ENCODE measurements at regions not wholly inside any gene's neighbourhood (a gene's known extent, or its start where the extent isn't known, plus 50 kb on each side); places are given as distances from the start of the nearest gene placed in this dataset.

DNA sequence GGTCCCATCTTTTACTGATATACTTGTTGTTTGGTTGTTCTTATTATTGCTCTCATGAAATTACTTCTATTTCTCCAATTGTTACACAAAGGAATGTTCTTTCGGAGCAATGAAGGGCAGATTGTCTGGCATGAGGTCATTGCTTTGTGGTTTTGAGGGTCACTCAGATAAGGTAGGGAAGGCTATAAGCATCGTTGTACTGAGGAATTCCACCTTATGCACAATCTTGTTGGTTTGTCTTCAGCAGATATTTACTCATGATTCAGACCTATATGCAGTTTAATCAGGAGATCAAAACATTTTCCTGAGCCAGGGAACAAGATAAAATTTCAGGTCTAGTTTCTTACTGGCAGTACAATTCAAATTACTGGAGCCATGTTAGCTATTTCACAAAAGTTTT lies 163.0 kb upstream of the SPHKAP start:
- TF ChIP-seq POLR2AphosphoS5 (IDR thresholded peaks at IDR 0.05) (no peak), EP300 (IDR thresholded peaks at IDR 0.05) (no peak), POLR2A (IDR thresholded peaks at IDR 0.05; ENCODE audit: low read depth) (no peak)
- TF ChIP-seq, protein P1, sequence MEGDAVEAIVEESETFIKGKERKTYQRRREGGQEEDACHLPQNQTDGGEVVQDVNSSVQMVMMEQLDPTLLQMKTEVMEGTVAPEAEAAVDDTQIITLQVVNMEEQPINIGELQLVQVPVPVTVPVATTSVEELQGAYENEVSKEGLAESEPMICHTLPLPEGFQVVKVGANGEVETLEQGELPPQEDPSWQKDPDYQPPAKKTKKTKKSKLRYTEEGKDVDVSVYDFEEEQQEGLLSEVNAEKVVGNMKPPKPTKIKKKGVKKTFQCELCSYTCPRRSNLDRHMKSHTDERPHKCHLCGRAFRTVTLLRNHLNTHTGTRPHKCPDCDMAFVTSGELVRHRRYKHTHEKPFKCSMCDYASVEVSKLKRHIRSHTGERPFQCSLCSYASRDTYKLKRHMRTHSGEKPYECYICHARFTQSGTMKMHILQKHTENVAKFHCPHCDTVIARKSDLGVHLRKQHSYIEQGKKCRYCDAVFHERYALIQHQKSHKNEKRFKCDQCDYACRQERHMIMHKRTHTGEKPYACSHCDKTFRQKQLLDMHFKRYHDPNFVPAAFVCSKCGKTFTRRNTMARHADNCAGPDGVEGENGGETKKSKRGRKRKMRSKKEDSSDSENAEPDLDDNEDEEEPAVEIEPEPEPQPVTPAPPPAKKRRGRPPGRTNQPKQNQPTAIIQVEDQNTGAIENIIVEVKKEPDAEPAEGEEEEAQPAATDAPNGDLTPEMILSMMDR (IDR thresholded peaks at IDR 0.05), result no peak
